GM12891 (cell line): ENCODE measurements at regions not wholly inside any gene's neighbourhood (a gene's known extent, or its start where the extent isn't known, plus 50 kb on each side); places are given as distances from the start of the nearest gene placed in this dataset.
A peak's percentile ranks its signal among the peaks of the same experiment; 100 is the strongest.

Source experiments
- DNase-seq: peaks from one replicate; pipeline ENCODE4 v3.0.0; 2011; ENCODE audit warnings: low spot score; ENCODE audit not compliant: insufficient read length
- FAIRE-seq: peaks from 2 replicates; lab custom pipeline; 2011; peaks lifted over from hg19 to GRCh38; lab: Jason Lieb, UNC
- PAX5 ChIP-seq: IDR thresholded peaks from 2 replicates; pipeline ENCODE4 v1.6.1; 2011; ENCODE audit warnings: low read length, moderate library complexity, mild to moderate bottlenecking; ENCODE audit not compliant: insufficient read depth, severe bottlenecking
- POLR2A ChIP-seq: IDR thresholded peaks from 2 replicates; pipeline ENCODE4 v1.6.1; 2011; ENCODE audit warnings: low read depth, low read length, control low read depth
- POLR2AphosphoS5 ChIP-seq: IDR thresholded peaks from 2 replicates; pipeline ENCODE4 v1.6.1; 2011; ENCODE audit warnings: low read depth, low read length, control low read depth
- POU2F2 ChIP-seq: IDR thresholded peaks from 2 replicates; pipeline ENCODE4 v1.6.1; 2011; ENCODE audit warnings: low read depth, mild to moderate bottlenecking, control low read depth, low read length, moderate library complexity
- SPI1 ChIP-seq: IDR thresholded peaks from 2 replicates; pipeline ENCODE4 v1.6.1; 2011; ENCODE audit warnings: low read depth, low read length, control low read depth
- TAF1 ChIP-seq: IDR thresholded peaks from 2 replicates; pipeline ENCODE4 v1.6.1; 2011; ENCODE audit warnings: low read depth, low read length, control low read depth

GRCh38 chr10:2874963-2875362 is 192.4 kb upstream of the PFKP start:
- FAIRE-seq (no peak), DNase-seq (no peak)
- no peak for TF ChIP-seq POLR2A
- no peak for TF ChIP-seq TAF1
- TF ChIP-seq SPI1: no peak
- TF ChIP-seq POLR2AphosphoS5: no peak
- TF ChIP-seq PAX5: no peak
- no peak for TF ChIP-seq POU2F2

GRCh38 chr10:2873769-2874168 is 193.6 kb upstream of the PFKP start:
- DNase-seq (no peak), FAIRE-seq (no peak)
- TF ChIP-seq POLR2A (no peak), PAX5 (no peak), TAF1 (no peak), POU2F2 (no peak), POLR2AphosphoS5 (no peak), SPI1 (no peak)

GRCh38 chr10:2871673-2872219 is 195.6 kb upstream of the PFKP start:
- DNase-seq (no peak), FAIRE-seq (peak; percentile 88)
- no peak for TF ChIP-seq POLR2AphosphoS5
- TF ChIP-seq POU2F2: no peak
- no peak for TF ChIP-seq PAX5
- TF ChIP-seq TAF1: no peak
- no peak for TF ChIP-seq POLR2A
- TF ChIP-seq SPI1: no peak

GRCh38 chr10:2870654-2871053 is 196.7 kb upstream of the PFKP start:
- DNase-seq: no peak
- FAIRE-seq: no peak
- TF ChIP-seq POLR2AphosphoS5: no peak
- no peak for TF ChIP-seq TAF1
- TF ChIP-seq POLR2A: no peak
- TF ChIP-seq SPI1: no peak
- TF ChIP-seq POU2F2: no peak
- TF ChIP-seq PAX5: no peak

GRCh38 chr10:2867788-2868299 is 199.5 kb upstream of the PFKP start:
- TF ChIP-seq SPI1 (no peak), POU2F2 (no peak), TAF1 (no peak), POLR2AphosphoS5 (no peak), PAX5 (no peak), POLR2A (no peak)
- FAIRE-seq: no peak
- no peak for DNase-seq

GRCh38 chr10:2866569-2866968 is 200.8 kb upstream of the PFKP start:
- FAIRE-seq (no peak), DNase-seq (no peak)

GRCh38 chr10:2861632-2862210 is 205.6 kb upstream of the PFKP start:
- FAIRE-seq: no peak
- no peak for TF ChIP-seq SPI1
- no peak for TF ChIP-seq POLR2A
- TF ChIP-seq PAX5: no peak
- no peak for DNase-seq

More at GRCh38 chr10:2866569-2866968, 200.8 kb upstream of the PFKP start:
- TF ChIP-seq TAF1 (no peak), SPI1 (no peak), POLR2AphosphoS5 (no peak), POLR2A (no peak), PAX5 (no peak), POU2F2 (no peak)

- no peak for DNase-seq
- no peak for TF ChIP-seq PAX5
- no peak for TF ChIP-seq TAF1
- no peak for TF ChIP-seq SPI1
- TF ChIP-seq POU2F2: no peak
- TF ChIP-seq POLR2AphosphoS5: no peak
- no peak for TF ChIP-seq POLR2A
- no peak for FAIRE-seq
Measured at GRCh38 chr10:2858452-2858851, 208.9 kb upstream of the PFKP start.

GRCh38 chr10:2856598-2856997 is 210.8 kb upstream of the PFKP start:
- DNase-seq (no peak), FAIRE-seq (no peak)
- TF ChIP-seq POLR2AphosphoS5 (no peak), POLR2A (no peak), SPI1 (no peak), PAX5 (no peak), POU2F2 (no peak), TAF1 (no peak)

- DNase-seq: no peak
- FAIRE-seq: no peak
Measured at GRCh38 chr10:2852574-2853323, 214.6 kb upstream of the PFKP start.

More at GRCh38 chr10:2852574-2853323, 214.6 kb upstream of the PFKP start:
- TF ChIP-seq PAX5 (no peak), SPI1 (no peak)
